ENCODE measurements at regions not wholly inside any gene's neighbourhood (a gene's known extent, or its start where the extent isn't known, plus 50 kb on each side); places are given as distances from the start of the nearest gene placed in this dataset.
"Not testable (repeated sequence)": the region's sequence is repeated elsewhere in the genome, so short reads cannot be mapped to it uniquely, and the experiment has no call there.

- DNase-seq: no peak
- no peak overlapping the region for H3K4me3 Mint-ChIP-seq
- H3K36me3 Mint-ChIP-seq: no peaks in the 10 kb centered on the region
- peaks cover 2 to 9% (median 7%) of the 10 kb centered on the region in 3 donors for H3K27me3 Mint-ChIP-seq (ENCODE audit: low read depth in 3 of 3)
- H3K4me1 Mint-ChIP-seq: peaks cover 6% of the 10 kb centered on the region in 2 donors
- H3K9me3 Mint-ChIP-seq: no peaks in the 10 kb centered on the region
- no peak overlapping the region for H3K27ac Mint-ChIP-seq
Measured at GRCh38 chr15:69861331-69862171, 236.2 kb downstream of the TLE3 start.

GRCh38 chr15:69862540-69862939, 235.2 kb downstream of the TLE3 start:
- Mint-ChIP-seq H3K4me3 (no peak overlapping the region), H3K36me3 (no peaks in the 10 kb centered on the region), H3K27ac (no peak overlapping the region), H3K4me1 (peaks cover 5 to 6% of the 10 kb centered on the region in 2 donors), H3K9me3 (no peaks in the 10 kb centered on the region), H3K27me3 (ENCODE audit: low read depth in 3 of 3) (peaks cover 2 to 9% (median 4%) of the 10 kb centered on the region in 3 donors)
- no peak for DNase-seq

DNA sequence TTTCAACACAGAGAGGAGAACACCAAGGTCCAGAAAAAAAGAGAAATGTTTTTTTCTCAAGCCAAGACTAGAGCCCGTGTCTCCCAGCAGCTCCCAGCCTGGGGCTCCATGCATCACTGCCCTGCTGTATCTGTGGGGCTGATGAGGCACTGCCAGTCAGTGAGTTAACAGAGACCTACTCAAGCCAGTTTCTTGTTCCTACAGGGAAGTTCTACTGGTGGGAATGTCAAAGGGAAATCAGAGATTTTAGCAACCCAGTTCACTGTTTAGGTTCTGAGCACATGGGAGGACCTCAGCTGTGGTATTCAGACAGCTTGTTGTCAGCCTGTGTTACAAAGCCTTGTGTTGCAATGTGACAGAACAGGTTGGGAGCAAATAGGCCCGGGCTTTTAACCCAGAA, 234.3 kb downstream of the TLE3 start:
- Mint-ChIP-seq H3K4me1 (peaks cover 0 to 2% of the 10 kb centered on the region in 2 donors), H3K36me3 (no peaks in the 10 kb centered on the region), H3K27ac (no peak overlapping the region), H3K27me3 (ENCODE audit: low read depth in 3 of 3) (peaks cover 2 to 8% (median 4%) of the 10 kb centered on the region in 3 donors), H3K4me3 (no peak overlapping the region), H3K9me3 (no peaks in the 10 kb centered on the region)
- no peak for DNase-seq

GRCh38 chr15:69865369-69865768, 232.3 kb downstream of the TLE3 start:
- Mint-ChIP-seq H3K9me3 (no peaks in the 10 kb centered on the region), H3K36me3 (no peaks in the 10 kb centered on the region), H3K27me3 (ENCODE audit: low read depth in 3 of 3) (peaks cover 2 to 4% (median 4%) of the 10 kb centered on the region in 3 donors), H3K4me3 (no peak overlapping the region), H3K27ac (no peak overlapping the region), H3K4me1 (no peaks in the 10 kb centered on the region)
- no peak for DNase-seq

GRCh38 chr15:69868756-69869155, 229.0 kb downstream of the TLE3 start:
- peaks cover 0 to 2% (median 2%) of the 10 kb centered on the region in 3 donors for H3K36me3 Mint-ChIP-seq
- no peak overlapping the region for H3K27ac Mint-ChIP-seq
- H3K4me3 Mint-ChIP-seq: no peak overlapping the region
- peaks cover 4 to 6% (median 6%) of the 10 kb centered on the region in 3 donors for H3K27me3 Mint-ChIP-seq (ENCODE audit: low read depth in 3 of 3)
- no peaks in the 10 kb centered on the region for H3K4me1 Mint-ChIP-seq
- DNase-seq: no peak
- H3K9me3 Mint-ChIP-seq: peaks cover 0 to 4% (median 2%) of the 10 kb centered on the region in 6 donors

DNA sequence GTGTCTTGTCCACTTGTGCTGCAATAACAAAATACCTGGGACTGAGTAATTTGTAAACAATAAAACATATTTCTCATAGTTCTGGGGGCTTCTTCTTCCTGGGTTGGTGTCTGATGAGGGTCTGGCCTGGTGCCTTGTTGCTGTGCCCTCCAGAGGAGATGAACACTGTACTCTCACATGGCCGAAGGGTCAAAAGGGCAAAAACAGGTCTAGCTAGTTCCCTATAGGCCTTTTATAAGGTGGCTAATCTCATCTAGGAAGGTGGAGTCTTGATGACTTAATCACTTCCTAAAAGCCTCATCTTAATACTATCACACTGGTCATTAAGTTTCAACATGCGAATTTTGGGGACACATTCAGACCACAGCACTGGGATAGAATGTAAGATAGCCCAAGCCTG, 228.4 kb downstream of the TLE3 start:
- Mint-ChIP-seq H3K4me3 (no peak overlapping the region), H3K4me1 (no peaks in the 10 kb centered on the region), H3K27me3 (ENCODE audit: low read depth in 3 of 3) (peaks cover 6 to 9% (median 6%) of the 10 kb centered on the region in 3 donors), H3K27ac (no peak overlapping the region), H3K36me3 (peaks cover 0 to 6% (median 4%) of the 10 kb centered on the region in 3 donors), H3K9me3 (peaks cover 0 to 9% (median 7%) of the 10 kb centered on the region in 6 donors)
- DNase-seq: no peak

DNA sequence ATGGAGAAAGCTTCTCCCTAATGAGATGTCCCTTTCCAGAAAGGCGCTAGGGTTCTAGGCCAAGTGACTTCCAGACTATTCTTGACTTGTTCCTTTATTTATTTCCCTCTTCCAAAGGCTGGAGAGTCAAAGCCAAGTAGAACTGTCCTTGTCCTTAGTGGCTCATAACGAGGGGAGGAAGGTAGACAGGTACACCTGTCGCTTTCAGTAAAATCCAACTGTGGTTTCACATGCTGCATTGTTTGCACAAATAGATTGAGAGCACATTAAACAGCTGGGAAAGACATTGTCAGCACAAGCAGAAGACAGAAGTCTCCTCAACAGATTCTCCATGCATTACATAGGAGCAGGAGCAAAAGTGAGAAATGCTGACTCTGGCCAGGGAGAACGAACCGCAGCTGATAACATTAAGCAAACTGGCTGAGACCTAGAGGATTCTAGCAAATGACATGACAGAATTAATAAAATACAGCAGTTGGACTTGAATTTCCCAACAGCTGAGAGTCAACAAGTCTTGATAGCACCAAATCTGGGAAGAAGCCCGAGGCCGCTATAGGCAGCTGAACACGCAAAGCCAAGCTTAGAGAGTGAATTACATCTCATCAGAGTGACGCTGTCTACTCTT, 227.7 kb downstream of the TLE3 start:
- H3K4me1 Mint-ChIP-seq: no peaks in the 10 kb centered on the region
- no peak overlapping the region for H3K4me3 Mint-ChIP-seq

GRCh38 chr15:69871511-69872134, 226.1 kb downstream of the TLE3 start:
- no peak for DNase-seq
- Mint-ChIP-seq H3K27ac (no peak overlapping the region), H3K4me3 (no peak overlapping the region), H3K9me3 (peaks cover 0 to 10% (median 9%) of the 10 kb centered on the region in 6 donors), H3K36me3 (peaks cover 0 to 6% (median 4%) of the 10 kb centered on the region in 3 donors), H3K27me3 (ENCODE audit: low read depth in 3 of 3) (peaks cover 9 to 10% (median 10%) of the 10 kb centered on the region in 3 donors), H3K4me1 (no peaks in the 10 kb centered on the region)

More for the DNA sequence above, 227.7 kb downstream of the TLE3 start:
- DNase-seq: no peak
- no peak overlapping the region for H3K27ac Mint-ChIP-seq
- H3K27me3 Mint-ChIP-seq (ENCODE audit: low read depth in 3 of 3): peaks cover 6 to 10% (median 6%) of the 10 kb centered on the region in 3 donors
- peaks cover 0 to 6% (median 4%) of the 10 kb centered on the region in 3 donors for H3K36me3 Mint-ChIP-seq
- H3K9me3 Mint-ChIP-seq: peaks cover 0 to 10% (median 9%) of the 10 kb centered on the region in 6 donors

DNA sequence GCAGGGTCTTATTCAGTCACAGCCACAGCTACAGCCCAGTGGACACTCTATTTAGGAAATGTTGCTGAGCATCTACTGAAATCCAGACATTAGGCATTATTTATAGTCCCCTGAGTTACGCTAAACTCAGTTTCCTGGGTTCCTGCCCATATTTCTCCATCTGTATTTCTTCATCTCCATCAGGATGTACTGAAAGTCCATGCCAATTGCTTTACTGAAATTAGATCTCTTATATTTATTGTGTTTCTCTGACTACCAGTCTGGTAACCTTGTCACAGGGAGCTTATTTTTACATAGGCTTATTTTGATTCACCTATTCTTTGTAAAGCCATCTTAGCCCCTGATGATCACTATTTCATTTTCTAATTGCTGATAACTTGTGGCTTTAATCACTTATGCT, 223.9 kb downstream of the TLE3 start:
- Mint-ChIP-seq H3K4me1 (no peaks in the 10 kb centered on the region), H3K27me3 (ENCODE audit: low read depth in 3 of 3) (peaks cover 9 to 12% (median 10%) of the 10 kb centered on the region in 3 donors), H3K9me3 (peaks cover 0 to 10% (median 9%) of the 10 kb centered on the region in 6 donors), H3K27ac (no peak overlapping the region), H3K4me3 (no peak overlapping the region), H3K36me3 (peaks cover 0 to 6% (median 4%) of the 10 kb centered on the region in 3 donors)
- no peak for DNase-seq

DNA sequence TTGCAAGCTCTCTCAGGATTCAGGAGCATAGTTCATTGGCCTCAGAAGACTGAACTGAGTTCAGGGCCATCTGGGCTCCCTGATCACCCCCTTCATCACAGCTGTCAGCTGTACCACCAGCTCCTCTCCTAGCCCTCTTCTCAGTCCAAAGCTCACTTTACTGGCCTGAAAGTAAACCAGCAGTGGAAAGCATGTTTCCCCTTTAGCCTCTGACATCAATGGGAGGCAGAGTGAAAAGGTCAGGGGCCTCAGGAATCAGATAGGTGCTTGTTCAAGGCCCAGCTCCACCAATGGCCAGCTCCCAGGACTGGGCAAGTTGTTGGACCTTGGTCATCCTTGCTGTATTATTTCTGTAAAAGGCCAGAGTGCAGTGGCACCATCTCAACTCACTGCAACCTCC, 223.4 kb downstream of the TLE3 start:
- no peaks in the 10 kb centered on the region for H3K4me1 Mint-ChIP-seq
- H3K27me3 Mint-ChIP-seq (ENCODE audit: low read depth in 3 of 3): peaks cover 9 to 10% (median 10%) of the 10 kb centered on the region in 3 donors
- H3K9me3 Mint-ChIP-seq: peaks cover 0 to 10% (median 9%) of the 10 kb centered on the region in 6 donors
- no peak overlapping the region for H3K4me3 Mint-ChIP-seq
- DNase-seq: no peak
- H3K36me3 Mint-ChIP-seq: peaks cover 0 to 6% (median 4%) of the 10 kb centered on the region in 3 donors
- H3K27ac Mint-ChIP-seq: no peak overlapping the region

GRCh38 chr15:69876064-69876940, 221.4 kb downstream of the TLE3 start:
- no peak for DNase-seq
- peaks cover 0 to 10% (median 9%) of the 10 kb centered on the region in 6 donors for H3K9me3 Mint-ChIP-seq
- no peaks in the 10 kb centered on the region for H3K4me1 Mint-ChIP-seq
- H3K27me3 Mint-ChIP-seq (ENCODE audit: low read depth in 3 of 3): peaks cover 4 to 6% (median 6%) of the 10 kb centered on the region in 3 donors
- H3K4me3 Mint-ChIP-seq: no peak overlapping the region
- no peak overlapping the region for H3K27ac Mint-ChIP-seq
- H3K36me3 Mint-ChIP-seq: peaks cover 0 to 6% (median 4%) of the 10 kb centered on the region in 3 donors

- not testable (repeated sequence) for H3K4me1 Mint-ChIP-seq; DNase-seq; H3K9me3 Mint-ChIP-seq; H3K27me3 Mint-ChIP-seq (ENCODE audit: low read depth in 3 of 3); H3K4me3 Mint-ChIP-seq; H3K36me3 Mint-ChIP-seq; H3K27ac Mint-ChIP-seq
Measured at GRCh38 chr15:69879963-69880362, 217.8 kb downstream of the TLE3 start.

All from immature natural killer cell (primary cell).